Islet precursor cell (in vitro differentiated cells): ENCODE measurements at regions not wholly inside any gene's neighbourhood (a gene's known extent, or its start where the extent isn't known, plus 50 kb on each side); places are given as distances from the start of the nearest gene placed in this dataset.

Experiments used
- DNase-seq: peaks from one replicate; pipeline ENCODE4 v3.0.0-alpha.2; 2018

DNA sequence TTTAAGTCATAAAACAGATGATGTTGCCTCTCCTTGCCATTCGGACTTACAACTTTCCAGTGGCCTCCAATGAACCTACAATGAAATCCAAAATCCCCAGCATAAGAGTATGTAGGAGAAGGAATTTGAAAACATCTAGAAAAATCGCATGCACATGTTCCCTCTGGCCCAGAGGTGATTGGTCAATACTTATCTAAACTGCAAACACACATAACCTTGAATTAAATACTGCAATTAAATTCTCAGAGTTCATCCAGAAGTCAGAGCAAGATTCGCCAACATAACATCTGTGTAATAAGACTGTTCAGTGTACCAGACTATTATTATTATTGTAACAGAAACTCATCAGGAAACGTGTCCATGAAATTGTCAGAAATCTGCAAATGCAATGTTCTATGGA is 82.2 kb upstream of the USP29 start:
- no peak for DNase-seq

DNA sequence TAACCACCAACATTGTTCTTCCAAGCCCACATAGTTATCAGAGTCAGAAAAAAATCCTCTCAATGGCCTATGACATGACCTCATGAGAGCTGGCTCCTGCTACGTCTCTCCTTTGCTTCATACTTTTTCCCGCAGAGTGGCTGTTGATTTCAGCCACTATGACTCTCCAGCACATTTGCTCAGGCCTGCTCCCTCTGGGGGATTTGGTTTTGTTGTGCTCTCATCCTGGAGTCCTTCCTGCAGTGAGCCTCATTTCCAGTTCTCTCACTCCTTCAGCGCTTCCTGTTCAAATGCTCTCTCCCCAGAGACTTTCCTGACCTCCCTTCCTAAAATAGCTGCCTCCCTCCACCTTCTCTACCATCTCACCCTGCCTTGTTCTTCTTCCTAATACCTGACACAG is 72.0 kb upstream of the USP29 start:
- DNase-seq: no peak

DNA sequence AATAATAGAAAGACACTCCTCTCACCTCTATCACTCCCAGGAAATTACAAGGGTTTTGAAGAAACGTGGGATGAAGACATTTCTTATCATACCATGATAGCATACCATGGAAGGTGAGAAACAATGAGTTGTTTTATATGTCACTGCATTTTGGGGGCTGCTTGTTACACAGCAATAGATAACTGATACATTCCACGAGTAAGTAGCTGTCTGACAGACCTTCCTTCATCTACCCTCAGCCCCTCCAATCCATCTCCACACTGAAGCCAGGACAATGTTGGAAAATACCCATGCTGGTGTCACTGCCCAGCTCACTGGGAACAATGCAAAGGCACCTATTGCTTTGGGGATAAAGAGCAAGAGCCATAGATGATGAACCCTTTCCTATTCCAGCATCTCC is 68.9 kb upstream of the USP29 start:
- DNase-seq: no peak

GRCh38 chr19:57052081-57052480 is 67.7 kb upstream of the USP29 start:
- no peak for DNase-seq

DNA sequence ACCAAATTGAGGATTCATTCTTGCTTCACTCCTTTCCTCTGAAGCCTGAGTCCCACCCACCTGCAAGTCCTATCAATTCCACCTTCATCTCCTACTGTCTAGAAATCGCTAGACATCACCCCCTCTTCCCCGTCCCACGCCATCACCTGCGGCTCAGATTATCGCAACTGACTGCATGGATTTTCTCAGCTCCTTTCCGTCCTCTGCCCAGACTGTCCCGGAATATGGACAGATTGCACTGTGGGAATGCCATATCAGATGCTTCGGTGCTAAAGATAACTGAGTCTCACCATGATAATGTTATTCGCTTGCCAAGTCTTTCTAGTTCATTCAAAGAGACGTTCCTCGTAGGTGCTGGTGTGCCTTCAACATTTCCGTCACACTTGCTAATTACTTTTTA is 66.4 kb upstream of the USP29 start:
- no peak for DNase-seq

DNA sequence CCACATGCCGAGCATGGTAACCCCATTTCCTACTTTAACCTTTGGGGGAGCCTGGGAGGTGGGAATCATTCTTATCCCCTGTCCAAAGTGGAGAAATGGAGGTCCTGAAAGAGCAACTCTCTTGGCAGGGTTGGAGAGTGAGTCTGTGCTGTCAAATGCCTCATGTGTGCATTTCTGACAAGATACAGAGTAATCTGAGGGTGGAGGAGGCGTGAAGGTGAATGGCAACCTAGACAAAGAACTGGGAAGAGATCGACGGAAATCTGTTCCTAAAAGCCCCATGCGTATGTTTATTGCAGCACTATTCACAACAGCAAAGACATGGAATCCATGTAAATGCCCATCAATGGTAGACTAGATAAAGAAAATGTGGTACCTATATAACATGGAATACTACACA is 63.8 kb upstream of the USP29 start:
- no peak for DNase-seq

GRCh38 chr19:57057036-57057686 is 62.6 kb upstream of the USP29 start:
- DNase-seq: no peak

- no peak for DNase-seq
These were observed 60.9 kb upstream of the USP29 start for GRCh38 chr19:57058871-57059270.

DNA sequence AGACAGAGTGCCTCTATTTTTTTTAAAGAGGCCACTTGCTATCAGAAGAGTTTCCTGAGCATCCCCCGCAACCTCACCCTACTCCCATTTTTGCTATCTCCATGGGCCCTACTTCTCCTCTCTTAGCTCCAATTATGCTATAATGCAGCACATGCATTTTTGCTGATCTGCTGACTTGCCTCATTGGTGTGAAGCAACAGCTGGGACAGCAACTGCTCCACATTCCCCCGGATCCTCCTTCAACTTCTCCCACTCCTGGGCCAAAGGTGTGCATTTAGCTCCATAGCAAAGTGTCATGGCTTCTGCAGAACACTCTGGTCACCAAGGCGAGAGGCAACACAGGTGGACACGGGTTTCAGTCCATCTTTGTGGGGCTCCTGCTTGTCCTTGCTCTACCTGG is 56.7 kb upstream of the USP29 start:
- DNase-seq: no peak

- DNase-seq: no peak
These were observed 52.3 kb upstream of the USP29 start for GRCh38 chr19:57067440-57067839.

GRCh38 chr19:57068311-57068710 is 51.5 kb upstream of the USP29 start:
- DNase-seq: no peak

GRCh38 chr19:57068921-57069697 is 50.7 kb upstream of the USP29 start:
- no peak for DNase-seq
